Uterus (tissue), 3 donors: ENCODE measurements at regions not wholly inside any gene's neighbourhood (a gene's known extent, or its start where the extent isn't known, plus 50 kb on each side); places are given as distances from the start of the nearest gene placed in this dataset.

Source experiments
- DNase-seq, 2 donors: peaks; one replicate each; pipeline ENCODE4 v3.0.0-alpha.2; 2019 to 2020
- H3K27ac ChIP-seq, 2 donors: fragments of 200-600 bp; sonication (generic); 1 replicate in 1 of 2; 2 replicates in 1 of 2; pipeline ENCODE4 v1.5.1; 2016 to 2018
- H3K27me3 ChIP-seq, 2 donors: fragments of 200-600 bp; sonication (generic); one replicate each; pipeline ENCODE4 v1.5.1; 2018 to 2019; ENCODE audit warnings: control low read depth in 1 of 2
- H3K36me3 ChIP-seq, 2 donors: fragments of 200-600 bp; sonication (generic); one replicate each; pipeline ENCODE4 v1.5.1; 2019; ENCODE audit warnings: control low read depth in 1 of 2
- H3K4me1 ChIP-seq, 2 donors: fragments of 200-600 bp; sonication (generic); one replicate each; pipeline ENCODE4 v1.5.1; 2018 to 2019; ENCODE audit warnings: control low read depth in 1 of 2
- H3K4me3 ChIP-seq, 2 donors: fragments of 200-600 bp; sonication (generic); 1 replicate in 1 of 2; 2 replicates in 1 of 2; pipeline ENCODE4 v1.5.1; 2018 to 2019; ENCODE audit warnings: mild to moderate bottlenecking in 1 of 2
- H3K9me3 ChIP-seq, 2 donors: fragments of 200-600 bp; sonication (generic); one replicate each; pipeline ENCODE4 v1.5.1; 2019; ENCODE audit warnings: control low read depth in 1 of 2
- POLR2A ChIP-seq, 2 donors: fragments of 450-650 bp; IDR thresholded peaks; one replicate each; pipeline ENCODE4 v1.6.1; 2016; ENCODE audit warnings: antibody characterized with exemption in 2 of 2, mild to moderate bottlenecking in 1 of 2, moderate library complexity in 1 of 2
- intact Hi-C: fragments of 100-400 bp; cut with DNase I; formaldehyde crosslinking; loops from one replicate; pipeline ENCODE4 v1.15.1; 2023; ENCODE audit warnings: low total_unique reads
- TF ChIP-seq, protein P1 (sequence below), 4 experiments: fragments of 200-600 bp in 2 of 4; fragments of 450-650 bp in 2 of 4; sonication (generic) in 2 of 4; IDR thresholded peaks; one replicate each; pipeline ENCODE4 v1.5.1; 2016 to 2019; ENCODE audit warnings: antibody characterized with exemption in 4 of 4, mild to moderate bottlenecking in 2 of 4, moderate library complexity in 1 of 4
- donor health status: DM: yes; HTN: yes; CAD: no.

DNA sequence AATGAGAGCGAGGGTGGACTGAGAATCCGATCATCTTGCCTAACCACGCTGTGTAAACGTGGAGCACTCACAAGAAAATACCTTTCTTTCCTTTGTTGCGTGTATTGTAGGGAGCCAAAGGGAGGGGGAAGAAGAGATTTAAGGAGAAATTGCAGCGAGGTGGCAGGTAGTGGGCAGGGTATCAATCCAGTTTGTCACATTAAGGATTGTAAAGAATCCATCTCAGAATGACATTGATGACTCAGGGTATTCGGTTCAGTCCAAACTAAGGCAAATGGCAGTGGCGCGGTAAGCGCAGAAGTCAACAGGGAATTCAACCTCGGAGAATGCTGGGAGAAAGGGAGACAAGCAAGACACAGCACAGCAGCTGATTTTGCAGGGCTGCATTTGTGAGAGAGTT is 146.2 kb downstream of the ID4 start:
- intact Hi-C loops, result no loop called here
- H3K9me3 ChIP-seq, result no peaks in the 10 kb centered on the region
- TF ChIP-seq, protein P1, sequence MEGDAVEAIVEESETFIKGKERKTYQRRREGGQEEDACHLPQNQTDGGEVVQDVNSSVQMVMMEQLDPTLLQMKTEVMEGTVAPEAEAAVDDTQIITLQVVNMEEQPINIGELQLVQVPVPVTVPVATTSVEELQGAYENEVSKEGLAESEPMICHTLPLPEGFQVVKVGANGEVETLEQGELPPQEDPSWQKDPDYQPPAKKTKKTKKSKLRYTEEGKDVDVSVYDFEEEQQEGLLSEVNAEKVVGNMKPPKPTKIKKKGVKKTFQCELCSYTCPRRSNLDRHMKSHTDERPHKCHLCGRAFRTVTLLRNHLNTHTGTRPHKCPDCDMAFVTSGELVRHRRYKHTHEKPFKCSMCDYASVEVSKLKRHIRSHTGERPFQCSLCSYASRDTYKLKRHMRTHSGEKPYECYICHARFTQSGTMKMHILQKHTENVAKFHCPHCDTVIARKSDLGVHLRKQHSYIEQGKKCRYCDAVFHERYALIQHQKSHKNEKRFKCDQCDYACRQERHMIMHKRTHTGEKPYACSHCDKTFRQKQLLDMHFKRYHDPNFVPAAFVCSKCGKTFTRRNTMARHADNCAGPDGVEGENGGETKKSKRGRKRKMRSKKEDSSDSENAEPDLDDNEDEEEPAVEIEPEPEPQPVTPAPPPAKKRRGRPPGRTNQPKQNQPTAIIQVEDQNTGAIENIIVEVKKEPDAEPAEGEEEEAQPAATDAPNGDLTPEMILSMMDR (IDR thresholded peaks at IDR 0.05), result no peak
- no peak for TF ChIP-seq POLR2A (IDR thresholded peaks at IDR 0.05)
- DNase-seq, result no peak
- no peaks in the 10 kb centered on the region for H3K4me1 ChIP-seq
- no peak overlapping the region for H3K4me3 ChIP-seq
- H3K27ac ChIP-seq, result no peak overlapping the region
- H3K27me3 ChIP-seq, result no peaks in the 10 kb centered on the region
- H3K36me3 ChIP-seq, result no peaks in the 10 kb centered on the region

DNA sequence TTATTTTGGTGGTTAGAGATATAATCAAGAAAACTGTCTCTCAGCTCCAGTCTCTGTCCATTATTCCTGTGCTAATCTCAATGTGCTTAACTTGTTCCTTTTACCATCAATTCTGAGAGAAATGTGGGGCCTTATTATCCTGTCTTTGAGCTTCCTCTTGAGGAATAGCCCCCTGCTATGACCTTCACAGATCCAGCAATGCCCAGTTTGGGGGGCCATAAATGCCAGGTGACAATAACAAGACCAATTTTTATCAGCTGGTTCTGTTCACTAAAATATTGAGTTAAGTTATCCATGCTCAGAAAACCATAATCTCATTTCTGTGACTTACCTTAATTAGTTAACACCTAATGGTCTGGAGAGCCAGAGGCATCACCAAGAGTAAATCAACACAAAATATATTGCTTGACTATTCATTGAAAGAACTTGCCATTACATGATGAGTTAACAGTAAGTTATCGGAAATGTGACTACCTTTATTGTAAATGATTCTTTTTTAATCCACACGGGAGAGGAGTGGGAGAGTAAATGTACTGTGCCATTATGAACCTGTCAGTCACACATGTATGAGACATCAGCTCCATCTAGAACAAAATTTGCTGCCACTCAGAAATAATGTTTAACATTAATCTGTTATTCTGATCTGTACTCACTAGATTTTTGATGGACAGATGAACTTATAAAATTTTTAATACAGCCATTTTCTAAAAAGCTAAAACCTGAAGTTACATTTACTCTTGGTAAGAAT is 149.7 kb downstream of the ID4 start:
- Histone ChIP-seq H3K27me3 (no peaks in the 10 kb centered on the region), H3K4me1 (no peaks in the 10 kb centered on the region), H3K9me3 (no peaks in the 10 kb centered on the region), H3K27ac (no peak overlapping the region), H3K4me3 (no peak overlapping the region), H3K36me3 (no peaks in the 10 kb centered on the region)
- intact Hi-C loops, result no loop called here
- TF ChIP-seq POLR2A (IDR thresholded peaks at IDR 0.05), result no peak
- TF ChIP-seq, protein P1 (IDR thresholded peaks at IDR 0.05), result no peak
- DNase-seq, result no peak

DNA sequence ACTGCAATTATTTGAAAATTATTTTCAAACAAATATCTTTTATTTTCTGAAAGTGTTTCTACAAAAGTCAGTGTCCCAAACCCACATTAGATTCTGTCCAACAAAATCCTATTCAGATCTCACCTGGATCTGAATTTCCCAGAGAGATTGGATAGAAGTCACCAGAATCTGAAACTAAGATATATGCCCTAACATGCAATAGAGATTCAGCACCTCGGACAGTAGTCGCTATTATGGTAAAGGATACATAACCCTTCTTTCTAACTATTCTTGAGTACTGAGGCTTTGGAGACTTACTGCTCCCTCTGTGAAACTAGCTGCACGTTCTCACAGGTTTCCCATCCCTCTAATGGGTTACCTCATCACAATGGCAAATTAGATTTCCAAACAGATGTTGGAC is 151.4 kb downstream of the ID4 start:
- no peaks in the 10 kb centered on the region for H3K4me1 ChIP-seq
- no peaks in the 10 kb centered on the region for H3K36me3 ChIP-seq
- no peak overlapping the region for H3K4me3 ChIP-seq
- no peak for DNase-seq
- no peaks in the 10 kb centered on the region for H3K27me3 ChIP-seq
- H3K27ac ChIP-seq, result no peak overlapping the region
- no peak for TF ChIP-seq POLR2A (IDR thresholded peaks at IDR 0.05)
- TF ChIP-seq, protein P1 (IDR thresholded peaks at IDR 0.05), result no peak
- intact Hi-C loops, result no loop called here
- H3K9me3 ChIP-seq, result no peaks in the 10 kb centered on the region

DNA sequence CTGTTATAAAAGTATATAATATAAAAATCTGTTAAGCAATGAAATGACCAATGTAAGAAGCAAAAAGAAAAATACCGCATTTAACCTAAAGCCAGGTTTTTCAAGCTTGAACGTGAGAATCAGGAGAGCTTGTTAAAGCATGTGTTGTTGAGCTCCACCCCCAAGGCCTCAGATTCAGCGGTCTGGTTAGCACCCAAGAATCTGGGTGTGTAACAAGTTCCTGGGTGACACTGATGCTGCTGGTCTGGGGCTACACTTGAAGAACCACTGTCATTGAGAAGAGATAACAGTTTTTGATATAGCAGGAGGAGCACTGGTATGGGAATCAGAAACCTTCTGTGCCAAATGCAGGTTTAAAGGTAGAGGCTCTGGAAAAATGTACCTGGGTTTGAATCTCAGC is 154.0 kb downstream of the ID4 start:
- H3K4me1 ChIP-seq, result no peaks in the 10 kb centered on the region
- H3K4me3 ChIP-seq, result no peak overlapping the region
- H3K9me3 ChIP-seq, result no peaks in the 10 kb centered on the region
- H3K27me3 ChIP-seq, result no peaks in the 10 kb centered on the region
- no peak overlapping the region for H3K27ac ChIP-seq
- DNase-seq, result no peak
- no peaks in the 10 kb centered on the region for H3K36me3 ChIP-seq
- intact Hi-C loops, result no loop called here
- no peak for TF ChIP-seq POLR2A (IDR thresholded peaks at IDR 0.05)

DNA sequence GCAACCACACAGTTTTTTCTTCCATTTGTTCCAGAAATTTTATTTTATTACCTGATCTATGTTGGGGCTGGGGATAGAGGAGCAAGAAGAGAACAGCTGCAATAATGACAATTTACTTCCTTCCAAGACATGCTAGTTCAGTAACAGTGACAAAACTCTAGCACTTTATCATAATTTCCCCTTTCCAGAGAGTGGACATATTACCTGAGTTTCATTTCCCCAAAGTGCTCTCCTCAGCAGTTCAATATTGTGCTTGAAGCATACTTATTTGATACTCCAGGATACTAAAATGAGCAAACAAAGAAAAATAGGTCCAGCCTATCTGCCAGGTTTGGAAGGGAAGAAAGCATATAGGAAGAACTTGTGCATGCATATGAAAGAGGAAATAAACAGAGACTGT is 157.7 kb downstream of the ID4 start:
- DNase-seq, result no peak
- Histone ChIP-seq H3K4me3 (no peak overlapping the region), H3K27me3 (no peaks in the 10 kb centered on the region), H3K9me3 (no peaks in the 10 kb centered on the region), H3K4me1 (no peaks in the 10 kb centered on the region), H3K27ac (no peak overlapping the region), H3K36me3 (no peaks in the 10 kb centered on the region)
- TF ChIP-seq POLR2A (IDR thresholded peaks at IDR 0.05), result no peak
- TF ChIP-seq, protein P1 (IDR thresholded peaks at IDR 0.05), result no peak
- intact Hi-C loops, result no loop called here
